Stimulated activated CD4-positive, alpha-beta T cell treated with anti-CD3 and anti-CD28 coated beads, Interleukin-2, amount 100 ng/mL, for 24 hours (primary cell): ENCODE measurements at regions not wholly inside any gene's neighbourhood (a gene's known extent, or its start where the extent isn't known, plus 50 kb on each side); places are given as distances from the start of the nearest gene placed in this dataset.

ENCODE experiments used
- DNase-seq, 2 donors: peaks; one replicate each; pipeline ENCODE4 v3.0.0-alpha.2; 2020

- no peak for DNase-seq
Measured at GRCh38 chr15:96747291-96747690, 416.8 kb downstream of the NR2F2 start.

GRCh38 chr15:96750361-96750760 is 419.9 kb downstream of the NR2F2 start:
- DNase-seq = no peak

- no peak for DNase-seq
Measured at GRCh38 chr15:96756146-96756545, 425.6 kb downstream of the NR2F2 start.

GRCh38 chr15:96756656-96757055 is 426.2 kb downstream of the NR2F2 start:
- no peak for DNase-seq

GRCh38 chr15:96762566-96762965 is 432.1 kb downstream of the NR2F2 start:
- no peak for DNase-seq

GRCh38 chr15:96764501-96764900 is 434.0 kb downstream of the NR2F2 start:
- DNase-seq = no peak

- DNase-seq = no peak
Measured at GRCh38 chr15:96764946-96765345, 434.4 kb downstream of the NR2F2 start.

GRCh38 chr15:96766366-96766765 is 435.9 kb downstream of the NR2F2 start:
- DNase-seq = no peak

GRCh38 chr15:96767703-96768434 is 437.4 kb downstream of the NR2F2 start:
- no peak for DNase-seq

- DNase-seq = no peak
Measured at GRCh38 chr15:96768435-96768789, 437.9 kb downstream of the NR2F2 start.

- no peak for DNase-seq
Measured at GRCh38 chr15:96771035-96771434, 440.5 kb downstream of the NR2F2 start.

GRCh38 chr15:96774216-96774615 is 443.7 kb downstream of the NR2F2 start:
- DNase-seq = no peak

GRCh38 chr15:96783746-96784145 is 453.2 kb downstream of the NR2F2 start:
- DNase-seq = no peak

GRCh38 chr15:96790004-96790403 is 459.5 kb downstream of the NR2F2 start:
- DNase-seq = no peak

- no peak for DNase-seq
Measured at GRCh38 chr15:96792216-96792615, 461.7 kb downstream of the NR2F2 start.

GRCh38 chr15:96796841-96797240 is 466.3 kb downstream of the NR2F2 start:
- no peak for DNase-seq

GRCh38 chr15:96801576-96802150 is 471.2 kb downstream of the NR2F2 start:
- no peak for DNase-seq

GRCh38 chr15:96802611-96803255 is 472.2 kb downstream of the NR2F2 start:
- no peak for DNase-seq

GRCh38 chr15:96804754-96805153 is 474.3 kb downstream of the NR2F2 start:
- no peak for DNase-seq

GRCh38 chr15:96807361-96807760 is 476.9 kb downstream of the NR2F2 start:
- no peak for DNase-seq

GRCh38 chr15:96817900-96818299 is 487.4 kb downstream of the NR2F2 start:
- no peak for DNase-seq

GRCh38 chr15:96818861-96819260 is 488.4 kb downstream of the NR2F2 start:
- DNase-seq = no peak

- DNase-seq = no peak
Measured at GRCh38 chr15:96827981-96828380, 497.5 kb downstream of the NR2F2 start.

GRCh38 chr15:96837241-96837970 is 506.9 kb downstream of the NR2F2 start:
- no peak for DNase-seq
